ENCODE measurements at regions not wholly inside any gene's neighbourhood (a gene's known extent, or its start where the extent isn't known, plus 50 kb on each side); places are given as distances from the start of the nearest gene placed in this dataset.

DNA sequence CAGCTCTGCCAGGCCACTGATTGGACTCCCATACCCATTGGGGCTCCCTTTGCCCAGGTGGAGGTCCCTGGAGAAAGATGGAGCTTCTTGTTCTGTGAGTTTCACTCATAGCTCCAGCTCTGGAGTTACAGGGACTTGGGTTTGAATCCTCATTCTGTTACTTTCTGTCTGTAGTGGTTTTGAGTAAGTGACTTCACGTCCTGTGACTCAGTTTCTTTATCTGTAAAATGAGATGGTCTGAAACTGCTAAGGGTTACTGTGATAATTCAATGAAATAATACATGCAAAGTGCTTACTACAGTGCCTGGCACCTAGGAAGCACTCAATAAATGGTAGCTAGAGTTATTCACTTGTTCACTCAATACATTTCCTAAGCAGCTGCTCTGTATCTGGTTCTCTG lies 88.5 kb upstream of the SLC2A1 start (continued):
- TF ChIP-seq ATM (IDR thresholded peaks at IDR 0.05; ENCODE audit: borderline replicate concordance): no peak
- TF ChIP-seq, protein P1, sequence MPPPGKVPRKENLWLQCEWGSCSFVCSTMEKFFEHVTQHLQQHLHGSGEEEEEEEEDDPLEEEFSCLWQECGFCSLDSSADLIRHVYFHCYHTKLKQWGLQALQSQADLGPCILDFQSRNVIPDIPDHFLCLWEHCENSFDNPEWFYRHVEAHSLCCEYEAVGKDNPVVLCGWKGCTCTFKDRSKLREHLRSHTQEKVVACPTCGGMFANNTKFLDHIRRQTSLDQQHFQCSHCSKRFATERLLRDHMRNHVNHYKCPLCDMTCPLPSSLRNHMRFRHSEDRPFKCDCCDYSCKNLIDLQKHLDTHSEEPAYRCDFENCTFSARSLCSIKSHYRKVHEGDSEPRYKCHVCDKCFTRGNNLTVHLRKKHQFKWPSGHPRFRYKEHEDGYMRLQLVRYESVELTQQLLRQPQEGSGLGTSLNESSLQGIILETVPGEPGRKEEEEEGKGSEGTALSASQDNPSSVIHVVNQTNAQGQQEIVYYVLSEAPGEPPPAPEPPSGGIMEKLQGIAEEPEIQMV (CRISPR knock-in tag; IDR thresholded peaks at IDR 0.05; ENCODE audit: low read depth): no peak
- no peak for TF ChIP-seq ZFYVE20 (CRISPR knock-in tag; IDR thresholded peaks at IDR 0.05; ENCODE audit: borderline replicate concordance, low read depth)

DNA sequence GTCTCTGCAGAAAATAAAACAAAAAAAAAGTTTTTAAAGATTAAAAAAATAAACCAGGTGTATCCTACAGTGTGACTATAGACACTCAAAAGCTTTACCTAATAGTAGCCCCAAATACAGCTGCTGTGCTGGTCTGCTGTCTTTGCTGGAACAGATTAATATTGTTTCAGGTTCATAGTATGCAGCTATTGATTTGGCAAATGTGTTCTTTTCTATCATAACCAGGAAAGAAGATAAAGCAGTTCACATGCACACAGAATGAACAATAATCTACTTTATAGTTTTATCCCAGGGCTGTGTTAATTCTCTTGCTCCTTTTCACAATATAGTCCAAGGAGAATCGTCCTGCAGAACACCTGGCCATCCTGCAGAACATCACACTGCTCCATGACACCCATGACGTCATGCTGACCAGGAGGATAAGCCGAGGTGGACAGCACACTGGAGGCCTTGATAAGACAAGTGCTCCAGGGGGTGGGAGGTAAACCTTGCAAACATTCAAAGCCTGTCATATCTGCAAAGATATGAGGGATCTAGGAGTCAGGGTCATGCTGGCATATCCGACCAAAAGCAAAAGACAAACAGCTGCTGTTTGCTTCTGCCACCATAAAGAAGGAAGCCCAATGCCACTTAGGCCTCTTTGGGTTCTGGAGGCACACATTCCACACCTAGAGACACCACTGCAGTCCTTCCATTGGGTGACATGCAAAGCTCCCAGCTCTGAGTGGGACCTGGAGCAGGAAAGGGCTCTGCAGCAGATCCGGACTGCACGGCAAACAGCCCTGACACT lies 86.1 kb upstream of the SLC2A1 start:
- Histone ChIP-seq H3K9ac (ENCODE audit: insufficient read depth, low read depth, low read length) (no peak overlapping the region), H3K27ac (ENCODE audit: extremely low read length, insufficient read depth, low read length) (no peak overlapping the region), H3K4me3 (replicated peaks in 1 of 3; ENCODE audit: insufficient read depth in 1 of 3, low read depth in 2 of 3, low read length in 3 of 3) (no peak overlapping the region), H4K20me1 (ENCODE audit: insufficient read depth, low read length) (no peaks in the 10 kb centered on the region), H3K9me3 (ENCODE audit: low read length) (no peaks in the 10 kb centered on the region), H3K36me3 (replicated peaks in 1 of 2; ENCODE audit: control insufficient read depth in 1 of 2, insufficient read depth in 2 of 2, low read length in 2 of 2) (no peaks in the 10 kb centered on the region), H3K4me2 (ENCODE audit: low read depth, low read length) (peak overlapping the region; percentile 33), H3K27me3 (ENCODE audit: control insufficient read depth in 1 of 2, insufficient read depth in 2 of 2, low read length in 2 of 2) (no peaks in the 10 kb centered on the region), H3K4me1 (ENCODE audit: insufficient read depth, low read length) (peaks cover 100% of the 10 kb centered on the region), H2AFZ (ENCODE audit: low read length) (no peak overlapping the region), H3K79me2 (ENCODE audit: insufficient read depth, low read length) (no peaks in the 10 kb centered on the region)
- FAIRE-seq: peak; percentile 56
- peak; percentile 77 for ATAC-seq
- WGBS (ENCODE audit: low lambda C conversion rate): 27% methylated on average over 6 of the region's 6 CpGs
- DNase-seq (ENCODE audit: low spot score): peak; percentile 84
- POLR2A ChIA-PET: interaction anchor here (0.9 kb wide), 1 partner anchor 11 kb away, joined by 4 read pairs; no protein-coding TSS in a partner anchor
- in situ Hi-C loops (cut with HindIII; ENCODE audit: extremely low pct_ligation_motif_present, low pct_unique_long_range_greater_than_20kb) (no loop called here), intact Hi-C loops (cut with micrococcal nuclease; ENCODE audit: unreplicated experiment) (loop anchor here (5.0 kb wide), 1 partner anchor 37 kb away; no protein-coding TSS in a partner anchor)
- BruUV-seq (replicated peaks): no TSS peak
- CTCF ChIA-PET (ENCODE audit: low intra/inter-chr PET ratio, low total read pairs): no interaction called here
- TF ChIP-seq ZNF207 (IDR thresholded peaks at IDR 0.05; ENCODE audit: borderline replicate concordance): no peak
- TF ChIP-seq, protein P2, sequence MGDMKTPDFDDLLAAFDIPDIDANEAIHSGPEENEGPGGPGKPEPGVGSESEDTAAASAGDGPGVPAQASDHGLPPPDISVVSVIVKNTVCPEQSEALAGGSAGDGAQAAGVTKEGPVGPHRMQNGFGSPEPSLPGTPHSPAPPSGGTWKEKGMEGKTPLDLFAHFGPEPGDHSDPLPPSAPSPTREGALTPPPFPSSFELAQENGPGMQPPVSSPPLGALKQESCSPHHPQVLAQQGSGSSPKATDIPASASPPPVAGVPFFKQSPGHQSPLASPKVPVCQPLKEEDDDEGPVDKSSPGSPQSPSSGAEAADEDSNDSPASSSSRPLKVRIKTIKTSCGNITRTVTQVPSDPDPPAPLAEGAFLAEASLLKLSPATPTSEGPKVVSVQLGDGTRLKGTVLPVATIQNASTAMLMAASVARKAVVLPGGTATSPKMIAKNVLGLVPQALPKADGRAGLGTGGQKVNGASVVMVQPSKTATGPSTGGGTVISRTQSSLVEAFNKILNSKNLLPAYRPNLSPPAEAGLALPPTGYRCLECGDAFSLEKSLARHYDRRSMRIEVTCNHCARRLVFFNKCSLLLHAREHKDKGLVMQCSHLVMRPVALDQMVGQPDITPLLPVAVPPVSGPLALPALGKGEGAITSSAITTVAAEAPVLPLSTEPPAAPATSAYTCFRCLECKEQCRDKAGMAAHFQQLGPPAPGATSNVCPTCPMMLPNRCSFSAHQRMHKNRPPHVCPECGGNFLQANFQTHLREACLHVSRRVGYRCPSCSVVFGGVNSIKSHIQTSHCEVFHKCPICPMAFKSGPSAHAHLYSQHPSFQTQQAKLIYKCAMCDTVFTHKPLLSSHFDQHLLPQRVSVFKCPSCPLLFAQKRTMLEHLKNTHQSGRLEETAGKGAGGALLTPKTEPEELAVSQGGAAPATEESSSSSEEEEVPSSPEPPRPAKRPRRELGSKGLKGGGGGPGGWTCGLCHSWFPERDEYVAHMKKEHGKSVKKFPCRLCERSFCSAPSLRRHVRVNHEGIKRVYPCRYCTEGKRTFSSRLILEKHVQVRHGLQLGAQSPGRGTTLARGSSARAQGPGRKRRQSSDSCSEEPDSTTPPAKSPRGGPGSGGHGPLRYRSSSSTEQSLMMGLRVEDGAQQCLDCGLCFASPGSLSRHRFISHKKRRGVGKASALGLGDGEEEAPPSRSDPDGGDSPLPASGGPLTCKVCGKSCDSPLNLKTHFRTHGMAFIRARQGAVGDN (CRISPR knock-in tag; IDR thresholded peaks at IDR 0.05): peak; percentile 48
- TF ChIP-seq ZNF20 (CRISPR knock-in tag; IDR thresholded peaks at IDR 0.05): no peak
- 0 out of 2 replicates have a peak, but pooled peaks have one; percentile 36 for TF ChIP-seq ATF7-NPFF (CRISPR knock-in tag; IDR thresholded peaks at IDR 0.05; ENCODE audit: low read depth)
- TF ChIP-seq HOXA3 (CRISPR knock-in tag; IDR thresholded peaks at IDR 0.05): peak; percentile 80
- peak; percentile 68 for TF ChIP-seq SALL1 (CRISPR knock-in tag; IDR thresholded peaks at IDR 0.05)
- TF ChIP-seq TARDBP (CRISPR knock-in tag; IDR thresholded peaks at IDR 0.05): no peak
- TF ChIP-seq FOSL2 (CRISPR knock-in tag; IDR thresholded peaks at IDR 0.05): 0 out of 2 replicates have a peak, but pooled peaks have one; percentile 32
- TF ChIP-seq CREM (IDR thresholded peaks at IDR 0.05): peak; percentile 62; the same call in 1 of the 2 replicates
- no peak for TF ChIP-seq CREM (CRISPR knock-in tag; IDR thresholded peaks at IDR 0.05)
- TF ChIP-seq ZNF331 (CRISPR knock-in tag; IDR thresholded peaks at IDR 0.05): peak; percentile 77
- no peak for TF ChIP-seq HOXD1 (CRISPR knock-in tag; IDR thresholded peaks at IDR 0.05)
- TF ChIP-seq ZNF136 (CRISPR knock-in tag; IDR thresholded peaks at IDR 0.05; ENCODE audit: low read depth): no peak
- TF ChIP-seq RARA (CRISPR knock-in tag; IDR thresholded peaks at IDR 0.05): 0 out of 2 replicates have a peak, but pooled peaks have one; percentile 8
- TF ChIP-seq NR2F6 (IDR thresholded peaks at IDR 0.05): peak; percentile 59
- 0 out of 2 replicates have a peak, but pooled peaks have one; percentile 20 for TF ChIP-seq NR2F6 (CRISPR knock-in tag; IDR thresholded peaks at IDR 0.05)

Data from HepG2 (cell line).